Mucosa of descending colon (tissue), 3 donors: ENCODE measurements at regions not wholly inside any gene's neighbourhood (a gene's known extent, or its start where the extent isn't known, plus 50 kb on each side); places are given as distances from the start of the nearest gene placed in this dataset.

ENCODE experiments used
- ATAC-seq: fragments of 200-7000 bp; cut with Tn5 transposase; one replicate; pipeline ENCODE4 v1.9.1; 2020; ENCODE audit warnings: mild to moderate bottlenecking, moderate library complexity
- DNase-seq, 3 donors: peaks; one replicate each; pipeline ENCODE4 v3.0.0-alpha.2; 2020
- H3K36me3 ChIP-seq: fragments of 200-600 bp; one replicate; pipeline ENCODE4 v1.8.0; 2021; ENCODE audit warnings: low read depth, mild to moderate bottlenecking
- H3K4me1 ChIP-seq: fragments of 200-600 bp; one replicate; pipeline ENCODE4 v1.8.0; 2021; ENCODE audit warnings: low read depth, mild to moderate bottlenecking
- H3K4me3 ChIP-seq: fragments of 200-600 bp; one replicate; pipeline ENCODE4 v1.8.0; 2021; ENCODE audit warnings: mild to moderate bottlenecking
- H3K9me3 ChIP-seq: fragments of 200-600 bp; one replicate; pipeline ENCODE4 v1.8.0; 2021; ENCODE audit warnings: mild to moderate bottlenecking
- CTCF ChIP-seq: fragments of 200-600 bp; IDR thresholded peaks from one replicate; pipeline ENCODE4 v1.8.0; 2022; ENCODE audit warnings: antibody characterized with exemption, mild to moderate bottlenecking
- intact Hi-C, 2 donors: fragments of 100-400 bp; cut with DNase I in 1 of 2; cut with micrococcal nuclease in 1 of 2; formaldehyde crosslinking; loops; one replicate each; pipeline versions ENCODE4 v1.11.0 to v1.11.1; 2022; cut with DNase I, micrococcal nuclease
- donor health status: DM: no; HTN: no; CAD: no; lungs with moderate emphysema.
- donor health status: DM: no; HTN: no; CAD: no.
- donor health status: DM: no; HTN: yes; CAD: no.

- Histone ChIP-seq H3K9me3 (no peaks in the 10 kb centered on the region), H3K36me3 (no peaks in the 10 kb centered on the region), H3K4me3 (no peak overlapping the region), H3K4me1 (no peaks in the 10 kb centered on the region)
- DNase-seq, result peak in 2 of 3 donors; percentile 8 to 26
- ATAC-seq, result peak; percentile 21
- intact Hi-C loops, result no loop called here
- no peak for TF ChIP-seq CTCF
Observed at GRCh38 chr2:219997341-219997851, 370.0 kb downstream of the SLC4A3 start.

- Histone ChIP-seq H3K4me1 (no peaks in the 10 kb centered on the region), H3K9me3 (no peaks in the 10 kb centered on the region), H3K36me3 (no peaks in the 10 kb centered on the region), H3K4me3 (no peak overlapping the region)
- intact Hi-C loops, result no loop called here
- no peak for TF ChIP-seq CTCF
- DNase-seq (no peak), ATAC-seq (no peak)
Observed at GRCh38 chr2:219998107-219998506, 370.7 kb downstream of the SLC4A3 start.

GRCh38 chr2:219998714-219999227 lies 371.3 kb downstream of the SLC4A3 start:
- no peak for TF ChIP-seq CTCF
- no peak for DNase-seq
- intact Hi-C loops, result no loop called here

GRCh38 chr2:220000080-220000479 lies 372.6 kb downstream of the SLC4A3 start:
- no peak for TF ChIP-seq CTCF
- H3K4me3 ChIP-seq, result no peak overlapping the region
- no peaks in the 10 kb centered on the region for H3K4me1 ChIP-seq
- H3K9me3 ChIP-seq, result no peaks in the 10 kb centered on the region
- ATAC-seq (no peak), DNase-seq (no peak)
- H3K36me3 ChIP-seq, result no peaks in the 10 kb centered on the region
- intact Hi-C loops, result no loop called here

More at GRCh38 chr2:219998714-219999227, 371.3 kb downstream of the SLC4A3 start:
- H3K9me3 ChIP-seq, result no peaks in the 10 kb centered on the region
- no peak for ATAC-seq
- H3K4me3 ChIP-seq, result no peak overlapping the region
- no peaks in the 10 kb centered on the region for H3K4me1 ChIP-seq
- H3K36me3 ChIP-seq, result no peaks in the 10 kb centered on the region

- Histone ChIP-seq H3K4me3 (no peak overlapping the region), H3K36me3 (no peaks in the 10 kb centered on the region), H3K9me3 (no peaks in the 10 kb centered on the region), H3K4me1 (no peaks in the 10 kb centered on the region)
- no peak for ATAC-seq
- intact Hi-C loops, result no loop called here
- no peak for DNase-seq
- TF ChIP-seq CTCF, result no peak
Observed at GRCh38 chr2:220000586-220000985, 373.2 kb downstream of the SLC4A3 start.

- Histone ChIP-seq H3K4me1 (no peaks in the 10 kb centered on the region), H3K36me3 (no peaks in the 10 kb centered on the region), H3K4me3 (no peak overlapping the region), H3K9me3 (no peaks in the 10 kb centered on the region)
- no peak for TF ChIP-seq CTCF
- no peak for DNase-seq
- no peak for ATAC-seq
- intact Hi-C loops, result no loop called here
Observed at GRCh38 chr2:220001751-220002150, 374.3 kb downstream of the SLC4A3 start.
